ENCODE measurements at regions not wholly inside any gene's neighbourhood (a gene's known extent, or its start where the extent isn't known, plus 50 kb on each side); places are given as distances from the start of the nearest gene placed in this dataset.

DNA sequence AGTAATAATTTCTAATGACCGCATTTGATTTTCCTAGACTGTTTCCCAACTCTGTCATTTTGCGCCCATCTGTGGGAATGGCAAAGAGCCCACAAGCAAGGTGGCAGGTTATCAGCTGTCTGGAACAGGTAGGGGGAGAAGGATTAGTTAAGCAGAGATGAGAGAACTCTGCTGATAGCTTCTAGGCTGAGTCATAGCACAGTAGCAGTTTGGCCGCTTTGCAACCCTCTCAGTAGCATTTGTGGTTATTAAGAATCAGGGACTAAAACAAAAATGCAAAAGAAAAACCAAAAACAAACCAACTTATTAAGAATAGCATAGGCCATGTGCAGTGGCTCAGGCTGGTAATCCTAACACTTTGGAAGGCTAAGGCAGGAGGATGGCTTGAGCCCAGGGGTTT is 602.7 kb upstream of the SORCS1 start (continued):
- TF ChIP-seq, protein P1, sequence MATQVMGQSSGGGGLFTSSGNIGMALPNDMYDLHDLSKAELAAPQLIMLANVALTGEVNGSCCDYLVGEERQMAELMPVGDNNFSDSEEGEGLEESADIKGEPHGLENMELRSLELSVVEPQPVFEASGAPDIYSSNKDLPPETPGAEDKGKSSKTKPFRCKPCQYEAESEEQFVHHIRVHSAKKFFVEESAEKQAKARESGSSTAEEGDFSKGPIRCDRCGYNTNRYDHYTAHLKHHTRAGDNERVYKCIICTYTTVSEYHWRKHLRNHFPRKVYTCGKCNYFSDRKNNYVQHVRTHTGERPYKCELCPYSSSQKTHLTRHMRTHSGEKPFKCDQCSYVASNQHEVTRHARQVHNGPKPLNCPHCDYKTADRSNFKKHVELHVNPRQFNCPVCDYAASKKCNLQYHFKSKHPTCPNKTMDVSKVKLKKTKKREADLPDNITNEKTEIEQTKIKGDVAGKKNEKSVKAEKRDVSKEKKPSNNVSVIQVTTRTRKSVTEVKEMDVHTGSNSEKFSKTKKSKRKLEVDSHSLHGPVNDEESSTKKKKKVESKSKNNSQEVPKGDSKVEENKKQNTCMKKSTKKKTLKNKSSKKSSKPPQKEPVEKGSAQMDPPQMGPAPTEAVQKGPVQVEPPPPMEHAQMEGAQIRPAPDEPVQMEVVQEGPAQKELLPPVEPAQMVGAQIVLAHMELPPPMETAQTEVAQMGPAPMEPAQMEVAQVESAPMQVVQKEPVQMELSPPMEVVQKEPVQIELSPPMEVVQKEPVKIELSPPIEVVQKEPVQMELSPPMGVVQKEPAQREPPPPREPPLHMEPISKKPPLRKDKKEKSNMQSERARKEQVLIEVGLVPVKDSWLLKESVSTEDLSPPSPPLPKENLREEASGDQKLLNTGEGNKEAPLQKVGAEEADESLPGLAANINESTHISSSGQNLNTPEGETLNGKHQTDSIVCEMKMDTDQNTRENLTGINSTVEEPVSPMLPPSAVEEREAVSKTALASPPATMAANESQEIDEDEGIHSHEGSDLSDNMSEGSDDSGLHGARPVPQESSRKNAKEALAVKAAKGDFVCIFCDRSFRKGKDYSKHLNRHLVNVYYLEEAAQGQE (IDR thresholded peaks at IDR 0.05; ENCODE audit: unreplicated experiment), result no peak

DNA sequence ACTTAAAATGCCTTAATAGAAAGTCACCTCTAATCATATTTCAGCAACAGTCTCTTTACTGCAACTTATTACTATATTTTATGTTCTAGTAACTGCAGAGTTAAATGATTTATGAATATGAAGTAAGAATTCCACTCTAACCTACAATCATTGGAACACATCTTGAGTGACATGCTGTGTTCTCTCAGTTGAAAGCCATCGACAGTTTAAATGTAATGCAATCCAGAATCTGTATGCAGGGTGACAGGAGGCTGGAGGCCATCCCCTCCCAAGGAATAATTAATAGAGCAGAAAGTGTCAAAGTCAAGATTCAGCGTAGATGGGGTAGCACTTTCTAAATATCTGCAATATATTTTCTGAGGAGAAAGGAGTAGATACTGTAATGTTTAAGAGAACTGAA is 590.3 kb upstream of the SORCS1 start:
- H3K36me3 ChIP-seq (ENCODE audit: insufficient read depth), result no peaks in the 10 kb centered on the region
- H3K27me3 Mint-ChIP-seq (ENCODE audit: insufficient read depth, low read depth, poor library complexity), result no peaks in the 10 kb centered on the region
- no peaks in the 10 kb centered on the region for H3K4me1 ChIP-seq (ENCODE audit: insufficient read depth)
- no peak overlapping the region for H2AFZ ChIP-seq
- H3K27ac Mint-ChIP-seq, result no peak overlapping the region
- no peak for DNase-seq (ENCODE audit: low spot score)
- peaks cover 4% of the 10 kb centered on the region; the same call in 2 of the 3 replicates for H3K4me1 Mint-ChIP-seq
- H3K4me2 ChIP-seq, result no peak overlapping the region
- ATAC-seq, result no peak
- no peaks in the 10 kb centered on the region for H3K79me2 ChIP-seq (replicated peaks; ENCODE audit: insufficient read depth)
- no peaks in the 10 kb centered on the region for H4K20me1 ChIP-seq (replicated peaks; ENCODE audit: insufficient read depth)
- H3K36me3 Mint-ChIP-seq (ENCODE audit: low read depth), result no peaks in the 10 kb centered on the region
- no peak overlapping the region for H3K4me3 ChIP-seq
- H3F3A ChIP-seq (replicated peaks; ENCODE audit: low read depth), result no peaks in the 10 kb centered on the region
- no peak overlapping the region for H3K4me3 Mint-ChIP-seq
- H3K27ac ChIP-seq (ENCODE audit: low read depth), result no peak overlapping the region
- no peaks in the 10 kb centered on the region for H3K9me3 Mint-ChIP-seq
- no peaks in the 10 kb centered on the region for H3K27me3 ChIP-seq (ENCODE audit: insufficient read depth)
- no peaks in the 10 kb centered on the region for H3K9me2 ChIP-seq (ENCODE audit: insufficient read depth)
- TF ChIP-seq EZH2 (IDR thresholded peaks at IDR 0.05; ENCODE audit: low read depth, unreplicated experiment), result no peak
- TF ChIP-seq ZNF114 (CRISPR knock-in tag; IDR thresholded peaks at IDR 0.05), result no peak
- TF ChIP-seq JUNB (IDR thresholded peaks at IDR 0.05; ENCODE audit: unreplicated experiment), result no peak
- no peak for TF ChIP-seq EZH2phosphoT487 (IDR thresholded peaks at IDR 0.05; ENCODE audit: unreplicated experiment)
- TF ChIP-seq, protein P2, sequence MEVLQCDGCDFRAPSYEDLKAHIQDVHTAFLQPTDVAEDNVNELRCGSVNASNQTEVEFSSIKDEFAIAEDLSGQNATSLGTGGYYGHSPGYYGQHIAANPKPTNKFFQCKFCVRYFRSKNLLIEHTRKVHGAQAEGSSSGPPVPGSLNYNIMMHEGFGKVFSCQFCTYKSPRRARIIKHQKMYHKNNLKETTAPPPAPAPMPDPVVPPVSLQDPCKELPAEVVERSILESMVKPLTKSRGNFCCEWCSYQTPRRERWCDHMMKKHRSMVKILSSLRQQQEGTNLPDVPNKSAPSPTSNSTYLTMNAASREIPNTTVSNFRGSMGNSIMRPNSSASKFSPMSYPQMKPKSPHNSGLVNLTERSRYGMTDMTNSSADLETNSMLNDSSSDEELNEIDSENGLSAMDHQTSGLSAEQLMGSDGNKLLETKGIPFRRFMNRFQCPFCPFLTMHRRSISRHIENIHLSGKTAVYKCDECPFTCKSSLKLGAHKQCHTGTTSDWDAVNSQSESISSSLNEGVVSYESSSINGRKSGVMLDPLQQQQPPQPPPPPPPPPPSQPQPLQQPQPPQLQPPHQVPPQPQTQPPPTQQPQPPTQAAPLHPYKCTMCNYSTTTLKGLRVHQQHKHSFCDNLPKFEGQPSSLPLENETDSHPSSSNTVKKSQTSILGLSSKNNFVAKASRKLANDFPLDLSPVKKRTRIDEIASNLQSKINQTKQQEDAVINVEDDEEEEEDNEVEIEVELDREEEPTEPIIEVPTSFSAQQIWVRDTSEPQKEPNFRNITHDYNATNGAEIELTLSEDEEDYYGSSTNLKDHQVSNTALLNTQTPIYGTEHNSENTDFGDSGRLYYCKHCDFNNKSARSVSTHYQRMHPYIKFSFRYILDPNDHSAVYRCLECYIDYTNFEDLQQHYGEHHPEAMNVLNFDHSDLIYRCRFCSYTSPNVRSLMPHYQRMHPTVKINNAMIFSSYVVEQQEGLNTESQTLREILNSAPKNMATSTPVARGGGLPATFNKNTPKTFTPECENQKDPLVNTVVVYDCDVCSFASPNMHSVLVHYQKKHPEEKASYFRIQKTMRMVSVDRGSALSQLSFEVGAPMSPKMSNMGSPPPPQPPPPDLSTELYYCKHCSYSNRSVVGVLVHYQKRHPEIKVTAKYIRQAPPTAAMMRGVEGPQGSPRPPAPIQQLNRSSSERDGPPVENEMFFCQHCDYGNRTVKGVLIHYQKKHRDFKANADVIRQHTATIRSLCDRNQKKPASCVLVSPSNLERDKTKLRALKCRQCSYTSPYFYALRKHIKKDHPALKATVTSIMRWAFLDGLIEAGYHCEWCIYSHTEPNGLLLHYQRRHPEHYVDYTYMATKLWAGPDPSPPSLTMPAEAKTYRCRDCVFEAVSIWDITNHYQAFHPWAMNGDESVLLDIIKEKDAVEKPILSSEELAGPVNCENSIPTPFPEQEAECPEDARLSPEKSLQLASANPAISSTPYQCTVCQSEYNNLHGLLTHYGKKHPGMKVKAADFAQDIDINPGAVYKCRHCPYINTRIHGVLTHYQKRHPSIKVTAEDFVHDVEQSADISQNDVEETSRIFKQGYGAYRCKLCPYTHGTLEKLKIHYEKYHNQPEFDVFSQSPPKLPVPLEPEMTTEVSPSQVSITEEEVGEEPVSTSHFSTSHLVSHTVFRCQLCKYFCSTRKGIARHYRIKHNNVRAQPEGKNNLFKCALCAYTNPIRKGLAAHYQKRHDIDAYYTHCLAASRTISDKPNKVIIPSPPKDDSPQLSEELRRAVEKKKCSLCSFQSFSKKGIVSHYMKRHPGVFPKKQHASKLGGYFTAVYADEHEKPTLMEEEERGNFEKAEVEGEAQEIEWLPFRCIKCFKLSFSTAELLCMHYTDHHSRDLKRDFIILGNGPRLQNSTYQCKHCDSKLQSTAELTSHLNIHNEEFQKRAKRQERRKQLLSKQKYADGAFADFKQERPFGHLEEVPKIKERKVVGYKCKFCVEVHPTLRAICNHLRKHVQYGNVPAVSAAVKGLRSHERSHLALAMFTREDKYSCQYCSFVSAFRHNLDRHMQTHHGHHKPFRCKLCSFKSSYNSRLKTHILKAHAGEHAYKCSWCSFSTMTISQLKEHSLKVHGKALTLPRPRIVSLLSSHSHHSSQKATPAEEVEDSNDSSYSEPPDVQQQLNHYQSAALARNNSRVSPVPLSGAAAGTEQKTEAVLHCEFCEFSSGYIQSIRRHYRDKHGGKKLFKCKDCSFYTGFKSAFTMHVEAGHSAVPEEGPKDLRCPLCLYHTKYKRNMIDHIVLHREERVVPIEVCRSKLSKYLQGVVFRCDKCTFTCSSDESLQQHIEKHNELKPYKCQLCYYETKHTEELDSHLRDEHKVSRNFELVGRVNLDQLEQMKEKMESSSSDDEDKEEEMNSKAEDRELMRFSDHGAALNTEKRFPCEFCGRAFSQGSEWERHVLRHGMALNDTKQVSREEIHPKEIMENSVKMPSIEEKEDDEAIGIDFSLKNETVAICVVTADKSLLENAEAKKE (CRISPR knock-in tag; IDR thresholded peaks at IDR 0.05), result no peak
- TF ChIP-seq, protein P3, sequence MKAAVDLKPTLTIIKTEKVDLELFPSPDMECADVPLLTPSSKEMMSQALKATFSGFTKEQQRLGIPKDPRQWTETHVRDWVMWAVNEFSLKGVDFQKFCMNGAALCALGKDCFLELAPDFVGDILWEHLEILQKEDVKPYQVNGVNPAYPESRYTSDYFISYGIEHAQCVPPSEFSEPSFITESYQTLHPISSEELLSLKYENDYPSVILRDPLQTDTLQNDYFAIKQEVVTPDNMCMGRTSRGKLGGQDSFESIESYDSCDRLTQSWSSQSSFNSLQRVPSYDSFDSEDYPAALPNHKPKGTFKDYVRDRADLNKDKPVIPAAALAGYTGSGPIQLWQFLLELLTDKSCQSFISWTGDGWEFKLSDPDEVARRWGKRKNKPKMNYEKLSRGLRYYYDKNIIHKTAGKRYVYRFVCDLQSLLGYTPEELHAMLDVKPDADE (IDR thresholded peaks at IDR 0.05), result no peak
- TF ChIP-seq, protein P1 (IDR thresholded peaks at IDR 0.05; ENCODE audit: unreplicated experiment), result no peak
- no peak for TF ChIP-seq ZNF331 (CRISPR knock-in tag; IDR thresholded peaks at IDR 0.05; ENCODE audit: low read depth)
- TF ChIP-seq POLR2AphosphoS5 (IDR thresholded peaks at IDR 0.05; ENCODE audit: low read depth), result no peak
- TF ChIP-seq STAT1 (IDR thresholded peaks at IDR 0.05; ENCODE audit: unreplicated experiment), result no peak
- no peak for TF ChIP-seq CREB1 (CRISPR knock-in tag; IDR thresholded peaks at IDR 0.05; ENCODE audit: low read depth)
- no peak for TF ChIP-seq NANOG (IDR thresholded peaks at IDR 0.05; ENCODE audit: borderline replicate concordance)

Data from GM23338 (cell line).